ENCODE measurements at regions not wholly inside any gene's neighbourhood (a gene's known extent, or its start where the extent isn't known, plus 50 kb on each side); places are given as distances from the start of the nearest gene placed in this dataset.

GRCh38 chr11:37182031-37182430 lies 584.0 kb upstream of the RAG2 start:
- TF ChIP-seq POLR2AphosphoS5 (IDR thresholded peaks at IDR 0.05; ENCODE audit: low read depth) (no peak), CTCF (IDR thresholded peaks at IDR 0.05; ENCODE audit: insufficient read depth, low read length) (no peak), REST (IDR thresholded peaks at IDR 0.05; ENCODE audit: insufficient replicate concordance, low read depth) (no peak)

Data from HL-60 (cell line).